ENCODE measurements at regions not wholly inside any gene's neighbourhood (a gene's known extent, or its start where the extent isn't known, plus 50 kb on each side); places are given as distances from the start of the nearest gene placed in this dataset.

- DNase-seq (no peak), ATAC-seq (no peak)
- Histone ChIP-seq H3K4me1 (ENCODE audit: low read depth) (no peaks in the 10 kb centered on the region), H3K4me3 (no peak overlapping the region), H3K36me3 (ENCODE audit: low read depth) (no peaks in the 10 kb centered on the region), H3K9me3 (no peaks in the 10 kb centered on the region)
- TF ChIP-seq CTCF (IDR thresholded peaks at IDR 0.05): no peak
- intact Hi-C loops (cut with DNase I, micrococcal nuclease): no loop called here
Measured at GRCh38 chr5:98209418-98209817, 564.0 kb upstream of the RGMB start.

DNA sequence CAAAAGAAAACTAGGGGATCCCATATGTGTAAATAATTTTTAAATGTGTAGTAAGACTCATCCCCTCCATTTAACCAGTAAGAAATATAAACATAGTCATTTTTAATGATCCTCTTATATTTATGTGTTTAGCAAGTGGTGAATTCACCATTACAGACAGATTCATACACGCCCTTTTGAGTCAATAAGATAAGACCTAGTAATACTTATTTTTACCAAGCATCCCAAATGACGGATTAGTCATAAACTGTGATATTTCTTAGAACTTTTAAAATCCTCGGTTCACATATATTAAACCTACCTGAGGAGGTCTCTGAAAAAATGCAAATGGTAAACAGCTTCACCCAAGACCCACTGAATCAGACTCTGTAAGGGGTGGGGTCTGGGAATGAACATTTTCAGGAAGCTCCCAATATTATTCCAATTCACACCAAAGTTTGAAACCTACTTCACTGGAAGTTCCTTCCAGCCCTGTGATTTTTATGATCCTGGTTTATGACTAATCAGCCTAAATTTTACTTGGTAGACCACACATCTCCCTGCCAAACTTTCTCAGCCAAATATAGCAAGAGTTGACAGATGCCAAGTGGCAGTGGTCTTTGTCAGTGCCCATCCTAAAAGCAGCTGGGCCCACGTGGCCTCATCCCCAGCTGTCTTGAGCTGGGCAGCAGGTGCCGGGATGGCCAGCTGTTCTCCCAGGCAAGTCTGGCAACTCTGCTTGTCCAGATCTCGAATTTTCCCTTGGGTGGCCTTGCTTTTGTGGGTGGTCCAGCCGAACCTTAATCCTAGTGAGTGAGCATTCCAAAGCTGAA, 559.0 kb upstream of the RGMB start:
- no peak for DNase-seq
- Histone ChIP-seq H3K4me3 (no peak overlapping the region), H3K36me3 (ENCODE audit: low read depth) (no peaks in the 10 kb centered on the region), H3K4me1 (ENCODE audit: low read depth) (no peaks in the 10 kb centered on the region), H3K9me3 (no peaks in the 10 kb centered on the region)
- no peak for ATAC-seq
- intact Hi-C loops (cut with DNase I, micrococcal nuclease): no loop called here
- no peak for TF ChIP-seq CTCF (IDR thresholded peaks at IDR 0.05)

DNA sequence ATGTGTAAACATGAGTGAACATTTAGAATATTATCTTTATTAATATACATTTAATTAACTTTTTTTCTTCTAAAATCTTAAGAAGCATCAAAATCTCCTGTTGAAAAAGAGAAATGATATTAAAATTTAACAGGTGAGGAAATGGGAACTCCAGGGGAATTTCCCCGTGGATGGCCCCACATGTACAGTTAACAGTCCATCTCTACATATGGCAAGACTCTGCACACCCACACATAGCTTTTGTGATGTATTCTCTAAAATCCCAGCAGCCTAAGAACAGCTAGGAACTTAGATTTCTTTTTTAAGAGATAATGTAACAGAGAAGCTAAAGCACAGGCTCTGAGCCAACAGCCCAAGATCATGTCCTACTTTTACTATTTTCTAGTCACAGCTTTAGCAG, 556.3 kb upstream of the RGMB start:
- H3K4me1 ChIP-seq (ENCODE audit: low read depth): no peaks in the 10 kb centered on the region
- H3K36me3 ChIP-seq (ENCODE audit: low read depth): no peaks in the 10 kb centered on the region
- H3K4me3 ChIP-seq: no peak overlapping the region
- DNase-seq: no peak
- intact Hi-C loops (cut with DNase I, micrococcal nuclease): no loop called here
- no peak for TF ChIP-seq CTCF (IDR thresholded peaks at IDR 0.05)
- no peaks in the 10 kb centered on the region for H3K9me3 ChIP-seq
- no peak for ATAC-seq

DNA sequence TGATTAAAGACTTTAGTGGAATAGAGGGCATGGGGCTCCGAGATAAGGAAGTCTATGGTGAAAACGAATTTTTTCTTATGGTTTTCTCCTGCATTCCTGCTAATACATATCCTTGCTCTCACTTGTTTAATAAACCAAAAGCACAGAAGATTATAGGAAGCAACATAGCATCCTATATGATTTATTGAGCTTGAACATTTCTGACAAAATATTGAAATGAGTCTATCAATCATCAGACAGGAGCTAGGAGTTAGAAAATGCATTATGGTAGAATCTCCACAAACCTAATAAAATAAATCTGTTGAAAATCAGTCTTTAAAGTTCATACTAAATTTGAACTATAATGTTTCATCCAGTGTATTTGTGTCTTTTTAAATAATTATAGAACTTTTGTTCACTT, 554.6 kb upstream of the RGMB start:
- Histone ChIP-seq H3K4me1 (ENCODE audit: low read depth) (no peaks in the 10 kb centered on the region), H3K4me3 (no peak overlapping the region), H3K9me3 (no peaks in the 10 kb centered on the region), H3K36me3 (ENCODE audit: low read depth) (no peaks in the 10 kb centered on the region)
- no peak for TF ChIP-seq CTCF (IDR thresholded peaks at IDR 0.05)
- DNase-seq (no peak), ATAC-seq (no peak)
- intact Hi-C loops (cut with DNase I, micrococcal nuclease): no loop called here

GRCh38 chr5:98227489-98227888, 546.0 kb upstream of the RGMB start:
- ATAC-seq: no peak
- TF ChIP-seq CTCF (IDR thresholded peaks at IDR 0.05): no peak
- Histone ChIP-seq H3K4me1 (ENCODE audit: low read depth) (no peaks in the 10 kb centered on the region), H3K4me3 (no peak overlapping the region), H3K9me3 (peaks cover 13% of the 10 kb centered on the region), H3K36me3 (ENCODE audit: low read depth) (no peaks in the 10 kb centered on the region)
- DNase-seq: no peak
- intact Hi-C loops (cut with DNase I, micrococcal nuclease): no loop called here
